Dendritic cell treated with granulocyte-macrophage colony-stimulating factor and Interleukin-4, amounts not matched to agents 40 ng/mL and 50 ng/mL, for 4 days (primary cell): ENCODE measurements at regions not wholly inside any gene's neighbourhood (a gene's known extent, or its start where the extent isn't known, plus 50 kb on each side); places are given as distances from the start of the nearest gene placed in this dataset.
"Not testable (repeated sequence)": the region's sequence is repeated elsewhere in the genome, so short reads cannot be mapped to it uniquely, and the experiment has no call there.

Source experiments
- H3K27ac Mint-ChIP-seq: one replicate; pipeline ENCODE4 v1.8.0; 2022; ENCODE audit warnings: mild to moderate bottlenecking, mixed read lengths
- H3K27me3 Mint-ChIP-seq: one replicate; pipeline ENCODE4 v1.8.0; 2022; ENCODE audit warnings: mild to moderate bottlenecking, mixed read lengths
- H3K36me3 Mint-ChIP-seq: one replicate; pipeline ENCODE4 v1.8.0; 2022; ENCODE audit warnings: low read depth, mixed read lengths
- H3K4me1 Mint-ChIP-seq: one replicate; pipeline ENCODE4 v1.8.0; 2022; ENCODE audit warnings: low read depth, mixed read lengths
- H3K4me3 Mint-ChIP-seq: one replicate; pipeline ENCODE4 v1.8.0; 2022; ENCODE audit warnings: mild to moderate bottlenecking, moderate library complexity, mixed read lengths
- H3K9me3 Mint-ChIP-seq: one replicate; pipeline ENCODE4 v1.8.0; 2022; ENCODE audit warnings: mixed read lengths
- intact Hi-C: fragments of 100-400 bp; cut with micrococcal nuclease; formaldehyde crosslinking; loops from one replicate; pipeline ENCODE4 v1.15.0; 2022

GRCh38 chr5:5736007-5736406 is 313.5 kb downstream of the ICE1 start:
- H3K4me1 Mint-ChIP-seq, result no peaks in the 10 kb centered on the region

DNA sequence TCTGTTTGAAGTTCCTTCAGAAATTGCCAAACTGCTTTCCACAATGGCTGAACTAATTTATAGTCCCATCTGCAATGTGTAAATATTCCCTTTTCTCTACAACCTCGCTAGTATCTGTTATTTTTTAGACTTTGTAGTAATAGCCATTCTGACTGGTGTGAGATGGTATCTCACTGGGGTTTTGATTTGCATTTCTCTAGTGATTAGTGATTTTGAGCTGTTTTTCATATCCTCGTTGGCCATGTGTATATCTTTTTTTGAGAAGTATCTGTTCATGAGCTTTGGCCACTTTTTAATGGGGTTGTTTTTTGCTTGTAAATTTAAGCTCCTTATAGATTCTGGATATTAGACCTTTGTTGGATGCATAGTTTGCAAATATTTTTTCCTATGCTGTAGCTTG is 310.6 kb downstream of the ICE1 start:
- intact Hi-C loops, H3K4me1 Mint-ChIP-seq, H3K36me3 Mint-ChIP-seq, H3K27me3 Mint-ChIP-seq, H3K27ac Mint-ChIP-seq, H3K4me3 Mint-ChIP-seq: not testable (repeated sequence)
- peaks cover 16% of the 10 kb centered on the region for H3K9me3 Mint-ChIP-seq

More at GRCh38 chr5:5736007-5736406, 313.5 kb downstream of the ICE1 start:
- H3K4me3 Mint-ChIP-seq, result no peak overlapping the region
- H3K9me3 Mint-ChIP-seq, result peaks cover 18% of the 10 kb centered on the region
- H3K27me3 Mint-ChIP-seq, result no peaks in the 10 kb centered on the region
- intact Hi-C loops, result no loop called here
- H3K27ac Mint-ChIP-seq, result no peak overlapping the region
- no peaks in the 10 kb centered on the region for H3K36me3 Mint-ChIP-seq

GRCh38 chr5:5726401-5726800 is 303.9 kb downstream of the ICE1 start:
- Mint-ChIP-seq H3K36me3 (no peaks in the 10 kb centered on the region), H3K27ac (no peak overlapping the region), H3K9me3 (no peaks in the 10 kb centered on the region), H3K4me1 (no peaks in the 10 kb centered on the region), H3K27me3 (no peaks in the 10 kb centered on the region), H3K4me3 (no peak overlapping the region)
- intact Hi-C loops, result no loop called here

GRCh38 chr5:5721881-5722280 is 299.4 kb downstream of the ICE1 start:
- H3K9me3 Mint-ChIP-seq, result no peaks in the 10 kb centered on the region
- no peak overlapping the region for H3K4me3 Mint-ChIP-seq
- no peaks in the 10 kb centered on the region for H3K27me3 Mint-ChIP-seq
- H3K36me3 Mint-ChIP-seq, result no peaks in the 10 kb centered on the region
- H3K4me1 Mint-ChIP-seq, result no peaks in the 10 kb centered on the region
- intact Hi-C loops, result no loop called here
- H3K27ac Mint-ChIP-seq, result no peak overlapping the region

DNA sequence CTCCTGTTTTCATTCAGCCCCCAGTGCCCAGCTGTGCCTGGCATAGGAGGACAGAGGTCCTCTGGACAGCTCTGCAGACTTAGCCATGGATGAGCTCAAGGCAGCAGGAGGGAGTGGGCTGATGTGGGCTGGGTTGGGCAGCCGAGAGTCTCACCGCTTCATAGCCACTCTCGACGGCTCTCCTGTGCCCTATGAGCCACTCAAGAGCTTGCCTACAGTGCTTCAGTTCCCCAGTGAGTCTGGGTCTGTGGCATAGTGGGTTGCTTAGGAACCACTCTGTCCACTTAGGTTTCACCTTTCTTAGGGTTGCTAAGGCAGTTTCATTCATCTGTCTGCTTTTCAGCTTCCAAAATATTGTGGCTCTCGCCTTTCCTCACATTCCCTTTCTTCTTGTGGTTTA is 296.8 kb downstream of the ICE1 start:
- no peaks in the 10 kb centered on the region for H3K36me3 Mint-ChIP-seq
- H3K4me1 Mint-ChIP-seq, result no peaks in the 10 kb centered on the region
- no peaks in the 10 kb centered on the region for H3K27me3 Mint-ChIP-seq
- intact Hi-C loops, result no loop called here
- H3K27ac Mint-ChIP-seq, result no peak overlapping the region
- peaks cover 22% of the 10 kb centered on the region for H3K9me3 Mint-ChIP-seq
- H3K4me3 Mint-ChIP-seq, result no peak overlapping the region

GRCh38 chr5:5716665-5717064 is 294.2 kb downstream of the ICE1 start:
- intact Hi-C loops, result no loop called here
- Mint-ChIP-seq H3K9me3 (peaks cover 32% of the 10 kb centered on the region), H3K4me1 (no peaks in the 10 kb centered on the region), H3K27ac (no peak overlapping the region), H3K36me3 (no peaks in the 10 kb centered on the region), H3K4me3 (no peak overlapping the region), H3K27me3 (no peaks in the 10 kb centered on the region)

- H3K4me1 Mint-ChIP-seq, result no peaks in the 10 kb centered on the region
- H3K27me3 Mint-ChIP-seq, result no peaks in the 10 kb centered on the region
- H3K4me3 Mint-ChIP-seq, result no peak overlapping the region
- H3K27ac Mint-ChIP-seq, result no peak overlapping the region
- H3K9me3 Mint-ChIP-seq, result peaks cover 32% of the 10 kb centered on the region
- no peaks in the 10 kb centered on the region for H3K36me3 Mint-ChIP-seq
- intact Hi-C loops, result no loop called here
Observed at GRCh38 chr5:5711592-5711991, 289.1 kb downstream of the ICE1 start.

- Mint-ChIP-seq H3K27me3 (no peaks in the 10 kb centered on the region), H3K27ac (no peak overlapping the region), H3K4me1 (no peaks in the 10 kb centered on the region), H3K9me3 (peaks cover 28% of the 10 kb centered on the region), H3K36me3 (no peaks in the 10 kb centered on the region), H3K4me3 (no peak overlapping the region)
- intact Hi-C loops, result no loop called here
Observed at GRCh38 chr5:5711112-5711511, 288.6 kb downstream of the ICE1 start.

- Mint-ChIP-seq H3K9me3 (peaks cover 21% of the 10 kb centered on the region), H3K4me3 (no peak overlapping the region), H3K27ac (no peak overlapping the region), H3K36me3 (no peaks in the 10 kb centered on the region), H3K27me3 (no peaks in the 10 kb centered on the region), H3K4me1 (no peaks in the 10 kb centered on the region)
- intact Hi-C loops, result no loop called here
Observed at GRCh38 chr5:5710471-5710870, 288.0 kb downstream of the ICE1 start.

DNA sequence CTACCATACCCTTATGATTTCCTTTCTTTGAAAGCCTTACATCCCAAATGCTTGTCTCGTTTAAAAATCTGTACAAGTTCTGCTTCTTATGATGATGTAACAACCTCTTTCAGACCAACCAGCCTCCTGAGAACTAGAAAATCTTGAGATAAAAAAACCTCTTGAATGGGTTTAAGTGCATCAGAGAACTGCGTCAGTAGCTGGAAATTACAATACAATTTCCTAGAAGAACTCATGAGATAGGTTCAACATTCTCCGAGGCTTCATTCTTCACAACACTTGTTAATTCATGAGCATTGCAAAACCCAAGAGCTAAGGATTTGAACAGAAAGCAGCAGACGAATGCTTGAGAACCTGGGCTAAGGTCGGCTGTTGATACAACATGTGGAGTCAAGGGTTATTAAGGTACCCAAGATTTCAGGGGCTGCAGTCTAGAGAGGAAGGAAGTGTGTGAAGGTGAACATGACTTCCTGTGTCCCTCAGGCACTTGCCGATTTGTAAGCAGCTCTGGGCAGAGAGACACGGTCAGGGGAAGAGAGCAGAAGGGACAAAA is 286.0 kb downstream of the ICE1 start:
- H3K27ac Mint-ChIP-seq, result no peak overlapping the region
- H3K27me3 Mint-ChIP-seq, result no peaks in the 10 kb centered on the region
- H3K36me3 Mint-ChIP-seq, result no peaks in the 10 kb centered on the region
- no peaks in the 10 kb centered on the region for H3K4me1 Mint-ChIP-seq
- no peak overlapping the region for H3K4me3 Mint-ChIP-seq
- peaks cover under 1% of the 10 kb centered on the region for H3K9me3 Mint-ChIP-seq
- intact Hi-C loops, result no loop called here

DNA sequence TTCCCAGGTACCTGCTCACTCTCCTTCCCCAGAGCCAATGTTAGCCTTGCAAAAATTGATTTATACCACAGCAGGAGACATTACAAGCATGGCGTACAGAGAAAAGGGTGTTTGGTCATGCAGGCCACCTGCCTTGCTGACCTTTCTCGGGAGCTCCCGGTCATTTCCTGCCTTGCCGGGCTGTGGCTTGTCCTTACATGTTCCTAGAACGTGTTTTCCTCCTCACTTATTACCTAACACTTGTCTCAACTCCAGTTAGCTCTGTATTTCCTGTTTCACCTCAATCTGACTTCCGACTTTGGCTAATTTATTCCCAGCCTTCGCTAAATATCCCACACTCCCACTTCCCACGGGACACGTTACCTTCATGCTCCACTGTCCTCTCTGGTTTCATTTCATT is 282.5 kb downstream of the ICE1 start:
- Mint-ChIP-seq H3K4me3 (no peak overlapping the region), H3K36me3 (no peaks in the 10 kb centered on the region)
- intact Hi-C loops, result no loop called here

GRCh38 chr5:5704352-5704751 is 281.9 kb downstream of the ICE1 start:
- H3K27me3 Mint-ChIP-seq, result no peaks in the 10 kb centered on the region
- H3K27ac Mint-ChIP-seq, result no peak overlapping the region
- intact Hi-C loops, result no loop called here
- peaks cover under 1% of the 10 kb centered on the region for H3K9me3 Mint-ChIP-seq
- H3K36me3 Mint-ChIP-seq, result no peaks in the 10 kb centered on the region
- no peak overlapping the region for H3K4me3 Mint-ChIP-seq
- no peaks in the 10 kb centered on the region for H3K4me1 Mint-ChIP-seq

More for the DNA sequence above, 282.5 kb downstream of the ICE1 start:
- Mint-ChIP-seq H3K27ac (no peak overlapping the region), H3K9me3 (no peaks in the 10 kb centered on the region), H3K4me1 (no peaks in the 10 kb centered on the region), H3K27me3 (no peaks in the 10 kb centered on the region)

- intact Hi-C loops, result no loop called here
- Mint-ChIP-seq H3K27me3 (no peaks in the 10 kb centered on the region), H3K36me3 (no peaks in the 10 kb centered on the region), H3K9me3 (peaks cover 8% of the 10 kb centered on the region), H3K4me3 (no peak overlapping the region), H3K4me1 (no peaks in the 10 kb centered on the region), H3K27ac (no peak overlapping the region)
Observed at GRCh38 chr5:5702934-5703333, 280.5 kb downstream of the ICE1 start.

GRCh38 chr5:5700549-5700948 is 278.1 kb downstream of the ICE1 start:
- intact Hi-C loops, result no loop called here
- Mint-ChIP-seq H3K4me3 (no peak overlapping the region), H3K27me3 (no peaks in the 10 kb centered on the region), H3K9me3 (peaks cover 8% of the 10 kb centered on the region), H3K36me3 (no peaks in the 10 kb centered on the region), H3K4me1 (no peaks in the 10 kb centered on the region), H3K27ac (no peak overlapping the region)

- no peak overlapping the region for H3K27ac Mint-ChIP-seq
Observed at GRCh38 chr5:5699062-5699461, 276.6 kb downstream of the ICE1 start.

More at GRCh38 chr5:5699062-5699461, 276.6 kb downstream of the ICE1 start:
- no peak overlapping the region for H3K4me3 Mint-ChIP-seq
- no peaks in the 10 kb centered on the region for H3K36me3 Mint-ChIP-seq
- H3K27me3 Mint-ChIP-seq, result no peaks in the 10 kb centered on the region
- H3K4me1 Mint-ChIP-seq, result no peaks in the 10 kb centered on the region
- peaks cover 8% of the 10 kb centered on the region for H3K9me3 Mint-ChIP-seq
- intact Hi-C loops, result no loop called here
